GM19467 (cell line): ENCODE measurements at regions not wholly inside any gene's neighbourhood (a gene's known extent, or its start where the extent isn't known, plus 50 kb on each side); places are given as distances from the start of the nearest gene placed in this dataset.

Experiments used
- ATAC-seq: cut with Tn5 transposase; IDR thresholded peaks from one replicate; pipeline ENCODE4 v1.9.1; 2021; ENCODE audit warnings: mild to moderate bottlenecking, moderate library complexity; ENCODE audit not compliant: unreplicated experiment

DNA sequence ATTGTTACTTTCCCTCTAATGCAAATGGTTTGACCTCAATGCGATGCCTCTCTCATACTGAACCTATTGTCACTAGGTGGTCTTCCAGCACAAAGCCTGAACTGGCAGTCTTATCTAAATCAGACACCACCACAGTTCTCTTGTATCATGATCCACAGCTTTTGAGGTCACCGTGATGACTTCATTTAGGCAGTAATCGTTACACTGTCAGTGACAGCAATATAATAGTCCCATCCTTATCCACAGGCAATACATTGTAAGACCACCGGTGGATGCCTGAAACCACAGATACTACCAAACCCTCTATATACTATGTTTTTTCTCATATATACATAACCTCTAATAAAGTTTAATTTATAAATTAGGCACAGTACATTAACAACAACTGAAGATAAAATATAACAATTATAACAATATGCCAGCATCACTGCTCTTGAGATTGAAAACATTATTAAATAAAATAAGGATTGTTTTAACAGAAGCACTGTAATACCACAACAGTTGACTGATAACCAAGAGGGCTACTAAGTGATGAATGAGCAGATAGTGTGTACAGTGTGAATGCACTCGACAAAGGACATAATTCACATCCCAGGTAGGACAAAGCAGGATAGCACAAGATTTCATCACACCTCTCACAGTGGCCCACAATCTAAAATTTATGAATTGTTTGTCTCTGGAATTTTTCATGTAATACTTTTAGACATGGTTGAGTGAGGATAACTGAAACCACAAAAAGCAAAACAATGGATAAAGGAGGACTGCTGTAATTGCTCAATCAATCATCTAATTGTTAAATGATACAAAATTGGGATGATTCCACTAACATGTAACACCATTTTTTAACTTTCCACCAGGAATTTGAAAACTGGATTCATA is 419.4 kb downstream of the CENPC start:
- no peak for ATAC-seq

DNA sequence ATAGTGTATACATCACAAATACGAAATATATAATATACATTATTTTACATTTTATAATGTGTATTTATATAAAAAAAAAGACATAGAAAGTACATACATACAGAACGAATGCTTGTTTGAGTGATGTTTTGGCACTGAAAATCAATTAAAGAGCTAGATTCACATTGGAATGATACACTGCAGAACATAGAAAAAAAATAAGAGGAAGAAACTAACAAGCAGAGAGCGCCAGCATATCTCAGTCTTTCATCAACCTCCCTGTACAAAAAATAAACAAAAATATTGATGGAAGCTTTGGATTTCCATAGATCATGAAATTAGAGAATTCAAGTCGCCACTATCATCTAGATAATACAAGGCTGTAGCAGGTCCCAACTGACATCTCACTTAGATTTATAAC is 420.6 kb downstream of the CENPC start:
- no peak for ATAC-seq

DNA sequence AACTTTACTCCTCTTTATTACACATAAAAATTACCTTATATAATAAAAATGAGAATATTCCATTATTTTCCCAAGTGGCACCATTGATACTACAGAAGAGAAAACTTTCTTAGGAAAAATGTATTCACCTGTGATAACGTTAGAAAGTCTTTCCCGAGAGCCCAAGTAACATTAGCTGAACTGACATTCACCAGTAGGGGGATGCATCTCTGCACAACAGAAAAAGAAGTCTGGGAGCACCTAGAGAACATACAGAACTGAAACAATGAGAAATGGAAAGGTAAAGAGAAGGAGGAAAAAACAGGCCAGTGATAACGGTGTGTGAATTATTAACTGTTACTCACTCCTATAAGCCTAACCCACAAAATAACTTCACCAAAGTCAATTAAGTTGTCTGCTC is 423.3 kb downstream of the CENPC start:
- ATAC-seq, result no peak

DNA sequence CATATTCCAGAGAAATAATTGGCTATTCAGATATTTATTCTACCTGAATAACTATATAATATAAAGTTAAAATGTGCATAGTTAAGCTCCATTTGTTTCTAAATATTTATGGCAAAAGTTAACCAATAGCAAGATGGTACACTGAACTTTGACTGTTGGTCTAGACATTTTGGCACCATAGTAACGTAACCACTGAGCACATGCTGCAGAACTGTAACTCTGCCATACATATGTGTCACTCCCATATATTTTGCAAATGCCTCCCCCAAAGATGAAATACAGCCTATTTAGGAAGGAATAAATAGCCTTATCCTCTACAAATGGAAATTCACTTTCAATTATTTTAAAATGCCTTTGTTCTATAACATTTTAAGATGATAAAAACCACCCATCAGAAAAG is 424.9 kb downstream of the CENPC start:
- ATAC-seq, result no peak

DNA sequence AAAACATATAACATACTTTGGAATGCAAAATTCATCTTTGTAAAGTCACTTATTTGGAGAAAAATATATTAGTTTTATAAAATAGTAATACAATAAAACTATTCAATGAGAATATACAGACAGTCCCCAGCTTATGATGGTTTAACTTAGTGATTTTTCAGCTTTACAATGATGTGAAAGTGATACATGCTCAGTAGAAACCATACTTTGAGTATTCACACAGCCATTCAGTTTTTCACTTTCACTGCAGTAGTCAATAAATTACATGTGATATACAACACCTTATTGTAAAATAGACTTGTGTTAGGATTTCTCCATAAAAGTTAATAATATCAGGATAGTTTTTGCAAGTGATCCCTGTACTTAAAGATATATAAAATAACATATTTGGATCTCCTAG is 436.0 kb downstream of the CENPC start:
- no peak for ATAC-seq

DNA sequence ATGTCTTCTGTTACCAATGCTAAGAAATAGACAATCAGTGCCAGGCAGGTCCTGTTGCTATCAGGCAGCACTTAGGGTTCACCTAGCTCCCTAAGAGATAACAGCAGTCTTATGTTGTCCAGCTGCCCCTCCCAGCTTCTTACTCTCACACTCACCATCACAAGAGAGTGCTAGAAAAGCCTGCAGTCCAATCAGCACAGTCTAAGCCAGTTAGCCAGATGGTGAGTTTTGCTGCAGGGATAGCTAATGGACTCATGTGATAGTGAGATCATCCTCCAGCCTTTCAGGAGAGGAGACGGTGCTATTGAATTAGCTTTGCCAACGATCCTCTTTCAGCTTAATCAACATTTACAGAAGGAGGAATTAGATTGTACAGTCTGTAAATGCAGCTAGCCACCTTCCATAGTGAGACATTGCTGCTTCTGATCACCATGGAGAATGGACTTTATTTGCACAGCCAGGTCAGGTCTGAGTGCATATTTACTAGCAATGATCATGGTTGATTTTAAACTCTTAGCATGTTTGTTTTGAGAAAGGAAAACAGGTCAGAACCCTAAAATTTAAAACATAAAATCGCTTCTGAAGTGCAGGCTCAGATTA is 438.3 kb downstream of the CENPC start:
- no peak for ATAC-seq

DNA sequence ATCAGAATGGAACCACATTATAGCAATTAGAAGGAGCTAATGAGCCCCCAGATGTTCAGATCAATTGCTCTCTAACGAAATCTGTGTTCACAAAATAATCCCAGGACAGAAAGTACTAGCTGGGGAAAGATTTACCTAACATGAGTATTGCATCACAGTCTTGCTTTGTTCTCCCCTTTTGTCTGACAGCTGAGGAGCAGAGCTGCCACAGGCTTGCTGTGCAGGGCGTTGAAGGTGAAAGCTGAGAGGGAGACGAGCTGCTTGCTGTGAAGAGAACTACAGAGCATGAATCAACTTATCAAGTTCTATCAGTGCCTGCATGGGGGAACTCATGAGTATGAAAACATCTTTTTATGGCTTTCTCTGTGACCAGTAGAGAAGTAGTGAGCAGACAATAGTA is 441.2 kb downstream of the CENPC start:
- ATAC-seq, result no peak

DNA sequence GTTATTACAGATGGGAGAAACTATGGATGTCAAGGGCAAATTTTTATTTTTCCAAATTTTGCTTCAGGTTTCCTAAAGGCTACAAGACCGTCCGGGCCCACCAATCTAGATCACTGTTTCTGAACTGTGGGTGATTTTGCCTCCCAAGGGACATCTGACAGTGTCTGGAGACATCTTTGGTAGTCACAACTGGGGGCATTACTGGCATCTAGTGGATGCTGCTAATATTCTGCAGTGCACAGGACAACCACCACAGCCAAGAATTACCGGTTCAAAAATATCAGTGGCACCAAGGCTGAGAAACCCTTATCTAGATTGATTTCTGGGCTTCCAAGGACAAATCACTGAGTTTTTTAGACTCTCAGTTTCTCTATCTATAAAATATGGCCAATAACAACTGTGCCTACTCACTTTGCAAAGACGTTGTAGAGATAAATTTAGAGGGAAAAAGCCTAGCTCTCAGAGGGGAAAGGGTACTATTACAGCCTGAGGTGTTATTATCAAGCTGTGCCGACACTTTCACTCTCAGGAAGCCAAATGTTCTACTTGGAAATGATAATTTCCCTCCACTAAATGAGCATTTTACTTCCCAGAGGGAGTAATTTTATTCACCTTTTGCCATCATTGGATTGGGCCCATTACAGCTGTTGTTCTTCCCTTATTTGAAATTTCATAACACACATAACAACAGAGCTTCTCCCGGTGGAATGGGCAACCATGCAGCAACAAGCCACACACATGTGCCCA is 442.1 kb downstream of the CENPC start:
- no peak for ATAC-seq

DNA sequence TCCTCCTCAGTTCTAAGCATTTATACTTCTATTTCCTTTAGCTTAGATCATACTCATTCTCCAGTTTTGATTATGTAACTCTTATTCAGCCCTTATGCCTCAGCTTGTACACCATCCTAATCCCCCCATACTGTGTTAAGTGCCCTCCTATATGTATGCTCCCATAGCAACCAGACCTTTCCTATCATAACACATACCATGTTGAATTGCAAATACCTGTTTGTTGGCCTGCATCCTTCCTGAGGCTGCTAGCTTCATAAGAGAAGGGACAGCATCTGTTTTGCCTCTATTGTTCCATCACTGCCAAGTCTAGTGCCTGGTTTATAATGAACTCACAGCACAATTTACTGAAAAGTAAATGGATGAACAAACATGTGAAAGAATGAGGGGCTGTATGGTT is 443.7 kb downstream of the CENPC start:
- ATAC-seq, result no peak

DNA sequence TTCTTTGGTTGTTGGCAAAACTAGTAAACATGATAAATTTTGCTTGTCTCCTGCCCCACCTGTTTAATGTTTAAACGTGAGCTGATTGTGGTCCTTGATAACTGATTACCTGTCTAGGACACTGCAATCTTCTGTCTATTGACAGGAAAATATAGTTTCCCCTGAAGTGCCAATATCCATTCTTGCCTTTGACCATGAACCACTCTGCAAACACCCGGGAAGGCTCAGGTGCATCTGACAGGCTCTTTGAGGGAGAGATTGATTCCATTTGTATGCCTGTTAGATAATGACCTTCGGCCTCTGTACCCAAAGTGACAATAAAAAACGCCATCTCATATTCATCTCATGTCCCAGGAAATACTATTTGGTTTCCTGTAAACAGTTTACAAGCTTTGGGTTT is 453.0 kb downstream of the CENPC start:
- ATAC-seq, result no peak

DNA sequence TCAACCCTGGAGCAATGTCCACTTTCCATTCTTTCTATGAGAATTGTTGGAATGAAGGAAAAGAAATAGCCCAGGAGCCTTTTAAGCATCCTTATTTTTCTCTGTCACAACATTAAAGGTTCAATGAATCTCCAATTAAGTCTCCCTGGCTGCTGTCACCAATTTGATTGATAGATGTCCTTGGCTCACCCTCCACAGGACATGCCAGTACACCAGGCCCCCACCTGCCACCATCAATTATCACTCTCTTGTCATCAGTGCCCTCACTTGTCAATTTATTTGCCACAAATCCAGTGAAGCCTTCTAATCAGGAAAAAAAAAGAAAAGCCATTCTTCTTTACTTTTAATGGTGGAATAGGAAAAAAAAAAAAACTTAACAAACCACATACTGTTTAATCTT is 453.6 kb downstream of the CENPC start:
- no peak for ATAC-seq

DNA sequence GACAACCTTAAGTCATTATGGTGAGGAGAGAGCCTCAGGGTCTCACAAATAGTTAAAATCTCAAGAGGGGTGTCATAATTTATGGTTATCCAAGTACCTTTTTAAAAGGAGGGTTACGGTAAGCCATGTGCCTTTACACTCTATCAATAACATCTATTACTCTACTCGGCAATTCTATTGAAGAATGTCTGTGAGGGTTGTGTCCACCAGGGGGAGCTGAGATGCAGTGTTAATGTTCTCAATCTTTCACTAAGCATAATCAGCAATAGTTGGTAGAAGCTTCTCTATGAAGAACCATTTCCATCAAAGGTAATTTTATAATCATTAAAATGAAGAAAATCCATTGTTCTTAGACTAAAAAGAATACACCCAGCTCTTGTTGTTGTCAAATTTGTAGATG is 457.4 kb downstream of the CENPC start:
- peak; percentile 82 for ATAC-seq

DNA sequence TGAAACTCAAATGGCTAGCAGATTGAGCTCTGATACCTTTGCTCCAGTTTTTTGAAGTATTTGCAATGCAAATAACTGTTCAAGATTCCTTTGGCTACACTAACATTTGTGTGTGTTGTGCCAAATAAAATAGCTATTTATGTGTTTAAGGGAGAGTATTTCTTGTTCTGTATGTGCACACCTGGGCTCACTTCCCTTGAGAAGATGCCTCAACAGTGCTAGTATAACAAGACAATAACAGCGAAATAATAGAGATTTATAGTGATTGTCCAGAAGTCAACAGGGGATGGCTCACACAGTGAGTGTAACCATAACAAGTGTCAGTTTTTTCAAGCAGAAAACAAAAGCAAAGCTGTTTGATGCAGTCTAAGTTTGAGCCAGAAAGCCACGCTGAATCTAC is 460.5 kb downstream of the CENPC start:
- ATAC-seq, result no peak

DNA sequence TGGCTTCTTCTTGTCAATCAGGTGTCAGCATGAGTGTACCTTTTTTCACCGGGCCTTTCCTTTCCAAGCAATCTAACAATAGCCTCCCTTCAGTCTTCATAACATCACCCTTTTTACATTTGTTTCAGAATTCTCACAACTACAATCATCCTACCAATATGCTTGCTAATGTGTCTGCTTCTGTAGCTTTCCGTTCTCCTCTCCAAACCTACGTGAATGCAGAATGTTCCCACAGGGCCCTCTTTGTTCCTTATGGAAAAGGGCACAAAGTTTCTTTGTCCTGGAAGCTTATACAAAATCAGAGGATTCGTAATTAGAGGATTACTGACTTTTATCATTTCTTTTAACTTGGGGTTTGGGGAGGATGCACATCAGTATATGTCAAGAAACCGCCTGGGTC is 461.8 kb downstream of the CENPC start:
- no peak for ATAC-seq

DNA sequence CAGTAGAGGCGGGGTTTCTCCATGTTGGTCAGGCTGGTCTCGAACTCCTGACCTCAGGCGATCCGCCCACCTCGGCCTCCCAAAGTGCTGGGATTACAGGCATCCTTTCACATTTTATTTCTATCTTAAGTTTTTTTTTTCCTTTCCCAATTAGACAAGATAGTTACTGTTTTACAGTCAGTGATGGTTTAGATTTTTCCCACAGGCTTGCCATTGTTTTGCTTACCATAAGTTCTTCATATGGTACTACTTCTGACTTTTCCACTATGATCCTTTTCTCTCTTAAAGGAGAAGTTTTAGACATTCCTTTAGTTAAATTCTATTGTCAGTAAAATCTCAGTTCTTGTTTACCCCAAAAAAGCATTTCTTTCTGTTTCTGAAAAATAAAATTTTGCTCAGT is 462.6 kb downstream of the CENPC start:
- no peak for ATAC-seq

DNA sequence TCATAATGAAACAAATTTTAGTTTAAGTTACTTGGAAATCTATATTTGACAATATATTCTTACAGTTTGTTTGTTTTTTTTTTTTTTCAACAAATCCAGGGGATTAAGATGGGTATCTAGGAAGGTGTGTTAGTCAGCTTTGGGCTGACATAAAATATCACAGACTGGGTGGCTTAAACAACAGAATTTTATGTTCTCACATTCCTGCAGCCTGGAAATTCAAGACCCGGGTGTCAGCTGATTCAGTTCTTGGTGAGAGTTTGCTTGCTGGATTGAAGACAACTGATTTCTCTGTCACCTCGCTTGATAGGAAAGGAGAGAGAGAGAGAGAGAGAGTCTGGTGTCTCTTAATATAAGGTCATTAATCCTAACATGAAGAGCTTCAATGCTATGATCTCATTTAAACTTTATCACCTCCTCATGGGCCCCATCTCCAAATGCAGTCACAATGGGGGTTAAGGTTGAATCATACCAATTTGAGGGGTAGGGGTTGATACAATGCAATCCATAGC is 465.2 kb downstream of the CENPC start:
- no peak for ATAC-seq

DNA sequence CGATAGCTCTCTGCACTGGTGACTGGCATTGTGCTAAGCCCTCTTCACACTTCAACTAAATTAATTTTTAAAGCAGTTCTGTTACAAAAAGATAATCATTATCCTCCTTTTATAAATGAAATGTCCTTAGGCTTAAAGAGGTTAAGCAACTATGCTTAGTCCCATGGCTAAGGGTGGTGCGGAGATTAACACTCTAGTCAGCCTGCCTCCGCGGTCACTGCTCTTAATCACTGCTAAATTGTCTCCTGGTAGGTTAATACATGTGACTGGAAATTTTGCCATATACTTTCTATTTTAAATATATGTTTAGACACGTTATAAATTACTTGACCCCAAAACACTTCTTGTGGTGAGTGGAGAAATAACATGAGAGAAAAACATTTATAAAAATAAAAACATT is 473.7 kb downstream of the CENPC start:
- no peak for ATAC-seq

DNA sequence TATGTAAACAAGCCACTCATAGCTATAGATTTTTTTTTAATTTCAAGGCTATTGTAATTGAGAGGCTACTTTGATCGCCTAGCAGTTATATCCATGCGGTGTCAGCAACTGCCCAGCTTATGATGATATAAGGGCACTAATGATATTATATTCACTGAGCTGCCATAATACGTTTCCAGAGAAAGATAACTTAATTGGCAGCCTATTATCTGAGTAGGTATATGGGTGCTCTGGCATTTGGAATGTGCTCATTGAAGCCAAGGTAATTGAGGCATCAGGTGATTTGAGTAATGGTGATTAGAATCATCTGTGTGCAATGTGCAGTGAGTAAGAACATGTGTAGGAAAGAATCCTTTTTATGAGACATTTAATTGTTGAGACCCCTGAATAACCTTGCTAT is 490.0 kb downstream of the CENPC start:
- no peak for ATAC-seq

DNA sequence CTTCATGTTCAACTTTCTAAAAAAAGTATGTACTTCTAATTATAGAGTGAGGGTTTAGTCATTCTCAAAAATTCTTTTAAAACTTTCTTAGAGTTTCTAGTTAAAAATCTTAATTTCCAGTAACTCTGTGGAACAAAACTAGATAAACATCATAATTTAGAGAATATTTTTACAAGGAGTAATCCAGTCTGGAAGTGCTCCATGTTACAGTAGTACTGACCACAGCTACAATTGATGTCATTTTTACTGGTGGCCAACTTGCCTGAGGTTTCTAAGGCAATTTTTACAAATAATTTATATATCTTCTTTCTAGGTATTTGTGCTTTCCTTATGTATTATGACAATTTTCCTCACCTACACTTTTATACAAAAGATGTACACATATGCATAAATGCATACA is 490.4 kb downstream of the CENPC start:
- no peak for ATAC-seq

DNA sequence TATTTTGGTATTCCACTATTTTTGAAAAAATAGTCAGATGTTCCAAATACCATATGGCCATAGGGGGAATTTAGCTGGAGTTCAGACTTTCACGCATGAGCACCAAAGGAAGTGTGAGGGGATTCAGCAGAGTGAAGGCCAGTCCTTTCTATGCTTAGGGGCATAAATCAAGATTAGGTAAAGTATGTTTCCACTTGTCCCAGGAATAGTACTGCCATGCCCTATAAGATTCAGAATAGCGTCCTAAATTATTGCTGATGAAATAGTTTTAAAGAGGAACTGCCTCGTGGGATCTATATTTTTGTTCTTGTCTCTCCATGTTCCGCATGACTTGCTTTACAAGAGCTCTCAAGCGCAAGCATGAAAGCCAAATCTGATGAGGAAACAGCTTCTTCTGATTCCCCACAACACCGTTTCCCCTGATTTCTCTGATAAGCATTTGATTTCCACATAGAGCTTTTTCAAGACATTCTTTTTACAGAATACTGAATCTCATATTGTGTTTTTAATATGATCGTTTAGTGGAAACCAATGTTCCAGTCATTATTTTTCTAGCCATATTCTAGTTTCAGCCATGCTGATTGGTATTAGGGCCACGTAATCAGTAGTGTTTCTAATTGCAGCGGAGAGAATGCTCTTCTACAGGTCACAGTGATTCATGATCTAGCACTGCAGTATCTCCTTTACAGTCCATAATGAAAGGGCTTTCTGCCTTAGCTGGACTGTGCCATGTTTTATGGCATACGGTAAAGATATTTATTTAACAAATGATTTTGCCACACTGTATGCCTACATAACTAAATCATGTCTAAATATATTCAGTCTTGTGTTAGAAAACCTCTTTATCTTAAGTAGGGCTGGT is 492.3 kb downstream of the CENPC start:
- no peak for ATAC-seq
